ENCODE measurements at regions not wholly inside any gene's neighbourhood (a gene's known extent, or its start where the extent isn't known, plus 50 kb on each side); places are given as distances from the start of the nearest gene placed in this dataset.

GRCh38 chr6:120083186-120083585 is 733.6 kb upstream of the MAN1A1 start:
- Histone ChIP-seq H3K36me3 (replicated peaks in 1 of 2; ENCODE audit: control insufficient read depth in 1 of 2, insufficient read depth in 2 of 2, low read length in 2 of 2) (no peaks in the 10 kb centered on the region), H3K27ac (ENCODE audit: extremely low read length, insufficient read depth, low read length) (no peak overlapping the region), H3K4me2 (ENCODE audit: low read depth, low read length) (no peak overlapping the region), H3K4me1 (ENCODE audit: insufficient read depth, low read length) (no peaks in the 10 kb centered on the region), H3K4me3 (replicated peaks in 1 of 3; ENCODE audit: insufficient read depth in 1 of 3, low read depth in 2 of 3, low read length in 3 of 3) (no peak overlapping the region), H2AFZ (ENCODE audit: low read length) (no peak overlapping the region), H4K20me1 (ENCODE audit: insufficient read depth, low read length) (0 out of 2 replicates have a peak, but pooled peaks cover 3% of the 10 kb centered on the region), H3K9ac (ENCODE audit: insufficient read depth, low read depth, low read length) (no peak overlapping the region), H3K9me3 (ENCODE audit: low read length) (no peaks in the 10 kb centered on the region), H3K79me2 (ENCODE audit: insufficient read depth, low read length) (no peaks in the 10 kb centered on the region), H3K27me3 (ENCODE audit: control insufficient read depth in 1 of 2, insufficient read depth in 2 of 2, low read length in 2 of 2) (no peaks in the 10 kb centered on the region)
- no peak for FAIRE-seq
- CTCF ChIA-PET (ENCODE audit: low intra/inter-chr PET ratio, low total read pairs) = no interaction called here
- in situ Hi-C loops (cut with HindIII; ENCODE audit: extremely low pct_ligation_motif_present, low pct_unique_long_range_greater_than_20kb) (no loop called here), intact Hi-C loops (cut with micrococcal nuclease; ENCODE audit: unreplicated experiment) (no loop called here)
- POLR2A ChIA-PET = no interaction called here
- ATAC-seq = no peak
- DNase-seq (ENCODE audit: low spot score) = no peak
- TF ChIP-seq CSRNP1 (CRISPR knock-in tag; IDR thresholded peaks at IDR 0.05) = no peak
- no peak for TF ChIP-seq RBM22 (optimal IDR thresholded peaks at IDR 0.05; ENCODE audit: low read length)
- TF ChIP-seq ZNF576 (CRISPR knock-in tag; IDR thresholded peaks at IDR 0.05) = no peak
- TF ChIP-seq ZEB1 (IDR thresholded peaks at IDR 0.05; ENCODE audit: insufficient replicate concordance, low read depth) = no peak
- no peak for TF ChIP-seq ZNF737 (CRISPR knock-in tag; IDR thresholded peaks at IDR 0.05; ENCODE audit: borderline replicate concordance)
- no peak for TF ChIP-seq RFXAP (CRISPR knock-in tag; IDR thresholded peaks at IDR 0.05; ENCODE audit: borderline replicate concordance)
- TF ChIP-seq POGK (CRISPR knock-in tag; conservative IDR thresholded peaks at IDR 0.05) = no peak
- no TSS peak for BruUV-seq (replicated peaks)
- WGBS (ENCODE audit: low lambda C conversion rate) = 90% methylated on average over 5 of the region's 5 CpGs
